Fibroblast of skin of back (primary cell): ENCODE measurements at regions not wholly inside any gene's neighbourhood (a gene's known extent, or its start where the extent isn't known, plus 50 kb on each side); places are given as distances from the start of the nearest gene placed in this dataset.

Source experiments
- DNase-seq: peaks from one replicate; pipeline ENCODE4 v3.0.0-alpha.2; 2013

GRCh38 chr2:12971581-12972365 is 255.0 kb downstream of the TRIB2 start:
- no peak for DNase-seq

DNA sequence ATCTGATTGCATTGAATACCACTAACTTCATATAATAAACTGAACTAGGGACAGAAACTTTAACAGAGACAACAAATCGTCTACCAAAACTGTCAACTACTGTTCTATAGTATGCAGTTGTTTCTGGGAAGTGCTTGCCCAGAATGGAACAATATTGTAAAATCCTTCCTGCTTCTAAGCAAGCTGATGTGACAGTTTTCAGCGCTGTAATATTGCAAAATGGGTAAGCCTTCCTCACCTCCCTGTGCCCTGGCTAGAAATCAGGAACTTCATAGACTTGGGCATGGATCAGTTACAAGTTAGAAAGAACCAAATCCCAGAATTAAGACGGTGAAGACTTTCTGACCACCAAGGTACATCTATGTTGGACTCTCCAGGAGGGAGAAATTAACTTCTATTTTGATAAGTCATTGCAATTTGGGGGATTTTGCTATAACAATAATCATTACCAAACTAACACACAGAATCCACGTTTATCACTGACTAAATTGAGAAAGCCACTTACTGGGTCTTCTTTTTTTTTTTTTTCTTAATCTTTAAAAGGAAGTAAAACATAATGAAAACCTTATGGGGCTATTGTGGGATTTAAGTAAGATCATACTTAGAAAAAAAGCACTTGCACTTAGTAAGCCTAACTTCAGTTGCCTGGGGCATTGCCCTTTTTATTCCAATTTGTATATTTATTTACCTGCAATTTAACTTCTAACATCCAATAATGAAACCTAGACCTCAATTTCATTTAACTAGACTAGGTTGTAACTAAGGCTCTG is 261.5 kb downstream of the TRIB2 start:
- no peak for DNase-seq

DNA sequence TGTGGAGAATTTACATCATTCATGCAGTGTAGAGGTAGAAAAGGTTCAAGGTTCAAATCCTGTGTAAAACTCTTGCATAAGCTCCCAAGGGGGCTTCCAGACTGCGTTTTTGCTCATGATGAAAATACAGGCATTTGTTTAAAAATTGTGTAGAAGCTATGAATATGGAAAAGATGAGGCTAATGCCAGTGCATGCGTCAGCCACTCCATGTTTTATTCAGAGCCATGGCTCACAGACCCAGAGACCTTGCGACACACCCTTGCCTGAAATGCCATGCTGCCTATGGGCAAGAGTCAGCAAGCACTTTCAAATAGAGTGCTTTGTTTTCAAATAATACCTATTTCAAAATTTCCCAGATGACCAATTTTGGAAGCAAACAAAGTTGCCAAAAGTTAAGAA is 262.3 kb downstream of the TRIB2 start:
- DNase-seq: no peak

GRCh38 chr2:12980817-12981216 is 264.1 kb downstream of the TRIB2 start:
- DNase-seq: no peak

DNA sequence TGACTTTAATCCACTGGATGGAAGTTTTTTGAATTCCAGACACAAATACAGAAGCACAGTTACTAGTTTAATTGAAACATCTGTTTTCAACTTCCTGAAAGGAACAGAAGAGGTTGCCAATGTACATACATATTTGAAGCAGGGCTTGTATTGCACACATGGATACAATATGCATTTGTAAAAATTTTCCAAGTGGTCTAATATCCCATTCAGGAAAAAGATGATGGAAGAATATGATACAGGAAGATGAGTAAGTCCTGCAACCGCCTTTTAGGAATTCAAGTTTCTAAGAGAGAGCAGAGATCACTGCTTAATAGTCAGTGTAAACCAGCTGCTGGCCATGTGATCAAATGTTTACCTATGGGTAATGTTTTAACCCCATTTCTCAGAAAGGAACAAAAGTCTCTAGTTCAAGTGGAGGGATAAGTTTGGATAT is 265.4 kb downstream of the TRIB2 start:
- DNase-seq: peak; percentile 80

DNA sequence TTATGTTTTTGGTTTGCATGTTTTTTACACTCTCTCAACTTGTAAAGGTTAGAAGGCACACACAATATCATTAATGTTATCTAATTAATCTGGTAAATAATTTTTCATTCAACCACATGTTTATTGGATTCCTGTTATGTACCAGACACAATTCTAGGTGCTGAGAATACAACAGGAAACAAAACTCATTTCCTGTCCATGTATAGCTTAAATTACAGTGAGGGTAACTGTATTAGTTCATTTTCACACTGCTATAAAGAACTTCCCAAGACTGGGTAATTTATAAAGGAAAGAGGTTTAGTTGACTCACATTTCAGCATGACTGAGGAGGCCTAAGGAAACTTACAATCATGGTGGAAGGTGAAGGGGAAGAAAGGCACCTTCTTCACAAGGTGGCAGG is 270.5 kb downstream of the TRIB2 start:
- DNase-seq: no peak

- no peak for DNase-seq
Measured at GRCh38 chr2:12988279-12988678, 271.5 kb downstream of the TRIB2 start.

DNA sequence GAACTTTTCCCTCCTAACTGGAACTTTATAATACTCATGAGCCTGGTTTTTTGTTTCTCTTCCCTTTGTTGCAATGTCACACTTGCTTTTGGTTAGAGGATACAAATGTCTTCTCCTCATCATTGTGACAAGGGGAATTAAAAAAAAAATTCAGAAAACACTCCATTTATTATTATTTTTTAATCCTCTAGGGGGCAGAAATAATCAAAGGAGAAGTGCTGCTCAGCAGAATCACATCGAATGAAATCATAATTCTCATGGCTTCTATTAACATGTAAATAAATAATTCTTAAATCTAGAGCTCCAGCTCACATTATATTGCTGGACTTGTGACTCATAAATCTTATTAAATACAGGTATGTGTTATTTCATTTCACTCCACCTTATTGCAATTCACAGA is 273.8 kb downstream of the TRIB2 start:
- DNase-seq: no peak

DNA sequence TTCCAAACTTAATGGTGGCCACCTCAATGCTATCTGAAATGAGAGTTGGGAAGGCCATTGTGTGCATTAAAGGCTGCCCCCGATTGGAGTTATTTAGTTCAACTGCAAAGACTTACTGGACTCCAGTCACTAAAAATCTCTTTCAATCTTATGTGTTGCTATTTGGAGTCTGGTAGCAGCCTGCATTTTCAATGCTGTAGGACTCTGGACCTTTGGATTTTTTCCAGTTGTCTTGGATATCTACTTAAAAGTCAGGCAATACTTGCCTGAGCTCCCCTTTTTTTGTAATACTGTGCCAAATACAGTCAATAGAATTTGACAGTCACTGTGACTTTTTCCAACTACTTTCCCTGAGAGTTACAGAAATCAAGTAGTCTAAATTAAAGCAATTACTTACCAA is 281.9 kb downstream of the TRIB2 start:
- no peak for DNase-seq

DNA sequence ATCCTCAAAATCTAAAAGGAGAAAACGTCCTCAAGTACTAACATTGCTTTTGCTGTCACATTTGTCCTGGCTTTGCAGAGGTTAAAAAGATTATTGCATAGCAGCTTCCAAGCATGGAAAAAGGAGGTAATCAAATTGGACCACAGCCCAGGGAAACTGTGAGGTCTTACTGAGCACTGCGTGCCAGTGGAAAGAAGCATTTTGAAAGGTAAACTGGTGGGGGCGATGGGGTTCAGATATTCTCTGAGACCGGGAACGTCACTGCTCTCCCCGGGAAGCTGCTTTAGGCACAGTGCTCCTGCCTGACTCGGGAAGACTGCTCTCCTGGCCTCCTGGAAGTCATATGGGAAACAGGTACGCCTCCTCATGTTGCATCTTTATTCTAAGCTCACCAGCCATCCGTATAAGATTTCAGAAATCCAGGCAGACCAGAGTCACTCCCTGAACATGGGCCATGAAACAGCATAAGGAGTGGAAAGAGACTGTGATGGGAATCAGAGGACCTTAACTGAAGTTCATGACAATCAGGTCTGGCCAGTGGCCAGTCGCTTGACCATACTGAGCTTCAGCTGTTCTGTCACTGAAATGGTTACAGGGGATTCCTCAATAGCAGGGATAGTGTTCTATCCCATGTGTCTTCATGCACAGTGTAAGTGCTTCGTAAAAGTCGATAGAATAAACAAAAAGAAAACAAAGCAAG is 284.1 kb downstream of the TRIB2 start:
- DNase-seq: peak; percentile 24

GRCh38 chr2:13001408-13001807 is 284.7 kb downstream of the TRIB2 start:
- DNase-seq: no peak

GRCh38 chr2:13002536-13003331 is 286.0 kb downstream of the TRIB2 start:
- no peak for DNase-seq

- peak; percentile 45 for DNase-seq
Measured at GRCh38 chr2:13003500-13003899, 286.8 kb downstream of the TRIB2 start.

GRCh38 chr2:13005048-13005447 is 288.3 kb downstream of the TRIB2 start:
- DNase-seq: no peak

GRCh38 chr2:13005761-13006335 is 289.1 kb downstream of the TRIB2 start:
- DNase-seq: peak; percentile 47

DNA sequence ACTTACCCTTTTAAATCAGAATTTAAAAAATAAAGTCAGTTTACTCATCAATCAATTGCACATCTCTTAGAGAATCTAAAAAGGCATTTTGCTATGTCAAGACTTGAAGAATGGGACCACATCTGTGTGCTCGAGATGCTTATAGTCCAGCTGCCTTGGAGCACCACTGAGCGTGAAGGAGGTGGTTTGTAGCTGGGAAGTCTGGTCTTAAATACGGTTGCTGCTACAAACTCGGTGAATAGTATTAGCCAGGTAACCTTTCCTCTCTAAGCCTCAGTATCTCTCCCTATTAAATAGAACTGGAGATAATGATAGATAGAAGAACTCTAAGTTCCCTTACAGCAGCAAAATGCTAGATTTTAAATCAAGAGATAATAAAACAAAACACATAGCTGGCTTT is 289.7 kb downstream of the TRIB2 start:
- no peak for DNase-seq

- peak; percentile 72 for DNase-seq
Measured at GRCh38 chr2:13006829-13007717, 290.3 kb downstream of the TRIB2 start.

DNA sequence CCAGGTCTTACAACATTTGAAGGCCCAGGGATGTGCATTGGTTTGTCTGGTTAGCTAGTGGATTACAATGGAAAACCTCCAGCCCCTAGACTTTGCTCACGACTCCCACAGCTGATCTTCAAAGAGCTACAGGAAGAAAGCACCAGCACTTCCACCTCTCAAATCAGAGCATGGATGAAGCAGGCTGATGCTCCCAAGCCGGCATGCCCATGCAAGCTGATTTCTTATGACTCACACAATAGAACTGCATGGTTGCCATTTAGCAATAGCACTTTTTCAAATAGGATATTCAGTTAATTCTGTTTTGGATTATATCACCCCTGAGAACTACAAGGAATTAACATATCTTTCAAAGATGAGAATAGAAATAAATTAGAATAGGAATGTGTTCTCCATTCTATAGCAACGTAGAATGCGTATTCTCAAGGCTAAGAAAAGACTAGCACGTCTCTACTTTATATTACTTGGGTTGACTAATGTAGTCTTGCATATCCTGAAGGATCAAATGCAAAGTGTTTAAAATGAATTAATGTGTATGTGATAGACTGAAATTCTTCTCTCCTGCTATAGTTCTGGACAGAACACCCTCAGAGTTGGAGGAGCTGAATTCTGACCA is 292.4 kb downstream of the TRIB2 start:
- DNase-seq: peak; percentile 53

DNA sequence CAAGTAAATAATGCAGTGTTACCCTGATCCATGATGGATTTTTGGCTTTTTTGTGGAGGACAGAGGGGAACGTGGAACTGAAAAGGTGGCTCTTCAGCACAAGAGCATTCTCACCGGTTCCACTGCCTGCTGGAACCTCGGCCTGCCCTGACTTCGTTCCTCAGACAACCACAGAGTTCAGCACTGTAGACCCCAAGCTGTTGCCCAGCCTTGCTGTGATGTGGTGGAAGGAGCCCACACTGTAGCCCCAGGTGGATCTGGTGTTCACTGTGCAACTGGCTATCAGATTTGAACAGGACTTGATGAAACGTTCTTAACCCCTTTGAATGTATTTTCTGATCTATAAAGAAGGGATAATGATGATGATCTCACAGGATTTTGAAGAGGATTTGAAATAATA is 293.5 kb downstream of the TRIB2 start:
- DNase-seq: no peak

DNA sequence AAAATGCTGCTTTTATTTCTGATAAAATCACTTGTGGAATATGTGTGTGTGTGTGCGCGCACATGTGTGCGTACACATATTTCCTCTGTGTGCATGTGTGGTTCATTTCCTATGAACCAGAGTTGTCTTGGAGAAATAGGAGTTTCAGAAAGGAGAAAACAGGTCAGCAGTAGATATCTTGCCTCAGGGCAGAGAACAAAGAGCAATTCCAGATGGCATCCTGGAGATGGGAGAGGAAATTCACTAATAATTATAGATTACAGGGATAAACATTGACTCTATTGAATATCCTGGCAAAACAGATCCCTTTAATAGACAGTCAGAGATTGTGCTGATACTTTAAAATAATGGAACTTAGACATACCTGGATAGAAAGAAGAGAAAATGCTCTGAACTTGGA is 298.0 kb downstream of the TRIB2 start:
- DNase-seq: no peak
